OCI-LY7 (cell line): ENCODE measurements at regions not wholly inside any gene's neighbourhood (a gene's known extent, or its start where the extent isn't known, plus 50 kb on each side); places are given as distances from the start of the nearest gene placed in this dataset.

Source experiments
- BruUV-seq: library from RNA; stranded (reverse); fragments of 400-500 nt; replicated peaks from 2 replicates; lab custom pipeline; 2021; lab: Mats Ljungman, UMichigan
- CTCF ChIA-PET: fragments of 300-600 bp; sonication (Branson Sonifier 250); formaldehyde crosslinking; loops from one replicate; lab custom pipeline; 2022; ENCODE audit warnings: antibody characterized with exemption; ENCODE audit not compliant: unreplicated experiment; lab: Charles Lee
- POLR2A ChIA-PET: fragments of 300-600 bp; sonication (Branson Sonifier 250); formaldehyde crosslinking; loops from one replicate; lab custom pipeline; 2022; ENCODE audit warnings: antibody characterized with exemption; lab: Charles Lee
- DNase-seq: peaks from one replicate; pipeline ENCODE4 v3.0.0-alpha.2; 2015; ENCODE audit warnings: low spot score
- H2AFZ ChIP-seq: fragments of 200-600 bp; sonication (generic), shearing (Covaris generic); 2 replicates; pipeline ENCODE4 v1.6.1; 2014; ENCODE audit warnings: mild to moderate bottlenecking, antibody characterized with exemption, low read length, moderate library complexity
- H3K27ac ChIP-seq: fragments of 200-600 bp; sonication (generic); 2 replicates; pipeline ENCODE4 v1.5.1; 2014; ENCODE audit warnings: mixed run types, low read depth, mild to moderate bottlenecking, moderate library complexity, low read length, inconsistent platforms; ENCODE audit not compliant: poor library complexity, severe bottlenecking
- H3K36me3 ChIP-seq: fragments of 200-600 bp; sonication (generic); 2 replicates; pipeline ENCODE4 v1.6.1; 2014; ENCODE audit warnings: mild to moderate bottlenecking, antibody characterized with exemption, low read length, moderate library complexity, mixed read lengths; ENCODE audit not compliant: insufficient read depth
- H3K4me1 ChIP-seq: fragments of 200-600 bp; sonication (generic); 2 replicates; pipeline ENCODE4 v1.5.1; 2014; ENCODE audit warnings: mild to moderate bottlenecking, low read length; ENCODE audit not compliant: insufficient read depth, poor library complexity, severe bottlenecking
- H3K4me2 ChIP-seq: fragments of 200-600 bp; sonication (generic); 2 replicates; pipeline ENCODE4 v1.6.1; 2014; ENCODE audit warnings: mild to moderate bottlenecking, low read length
- H3K4me3 ChIP-seq: fragments of 200-600 bp; sonication (generic); 2 replicates; pipeline ENCODE4 v1.5.1; 2014; ENCODE audit warnings: mild to moderate bottlenecking, low read depth, low read length; ENCODE audit not compliant: poor library complexity, severe bottlenecking
- H3K79me2 ChIP-seq: fragments of 200-600 bp; sonication (generic); 2 replicates; pipeline ENCODE4 v1.6.1; 2016; ENCODE audit warnings: low read depth, mild to moderate bottlenecking, low read length, moderate library complexity, mixed read lengths; ENCODE audit not compliant: insufficient read depth
- H3K9me2 ChIP-seq: fragments of 200-600 bp; sonication (generic); 2 replicates; pipeline ENCODE4 v1.6.1; 2016; ENCODE audit warnings: mild to moderate bottlenecking, low read length, mixed read lengths; ENCODE audit not compliant: insufficient read depth
- H3K9me3 ChIP-seq: fragments of 200-600 bp; sonication (generic); 2 replicates; pipeline ENCODE4 v1.6.1; 2014; ENCODE audit warnings: mild to moderate bottlenecking, mixed run types, low read length, mixed read lengths
- H4K20me1 ChIP-seq: fragments of 200-600 bp; sonication (generic); 2 replicates; pipeline ENCODE4 v1.6.1; 2014; ENCODE audit warnings: mild to moderate bottlenecking, antibody characterized with exemption, low read length, moderate library complexity, mixed read lengths; ENCODE audit not compliant: insufficient read depth
- CTCF ChIP-seq: fragments of 200-600 bp; sonication (generic); conservative IDR thresholded peaks from 2 replicates; pipeline ENCODE4 v1.5.1; 2014; ENCODE audit warnings: mild to moderate bottlenecking, antibody characterized with exemption, low read length, moderate library complexity, mixed read lengths
- EZH2phosphoT487 ChIP-seq: fragments of 200-600 bp; sonication (generic); IDR thresholded peaks from 2 replicates; pipeline ENCODE4 v1.6.1; 2018; ENCODE audit warnings: low read depth, borderline replicate concordance, mild to moderate bottlenecking, mixed run types, antibody characterized with exemption, low read length, moderate library complexity, mixed read lengths
- intact Hi-C: fragments of 100-400 bp; cut with micrococcal nuclease; formaldehyde crosslinking; loops from one replicate; pipeline ENCODE4 v1.10.0; 2022; ENCODE audit not compliant: unreplicated experiment

GRCh38 chr3:192033246-192033645, 572.3 kb downstream of the PYDC2 start:
- no peaks in the 10 kb centered on the region for H4K20me1 ChIP-seq
- DNase-seq = no peak
- CTCF ChIA-PET = no interaction called here
- peaks cover 10% of the 10 kb centered on the region for H3K4me1 ChIP-seq
- no peak overlapping the region for H3K4me3 ChIP-seq
- TF ChIP-seq CTCF (no peak), EZH2phosphoT487 (no peak)
- POLR2A ChIA-PET = interaction anchor here (0.7 to 1.9 kb wide), 3 partner anchors 10 to 35 kb away, joined by 3 to 4 read pairs (median 3); no protein-coding TSS in a partner anchor
- H3K27ac ChIP-seq = no peak overlapping the region
- H3K9me3 ChIP-seq = no peaks in the 10 kb centered on the region
- peak overlapping the region; percentile 91; the same call in 1 of the 2 replicates for H2AFZ ChIP-seq
- intact Hi-C loops = no loop called here
- no TSS peak for BruUV-seq
- H3K9me2 ChIP-seq = no peaks in the 10 kb centered on the region
- H3K4me2 ChIP-seq = no peak overlapping the region
- no peaks in the 10 kb centered on the region for H3K79me2 ChIP-seq
- no peaks in the 10 kb centered on the region for H3K36me3 ChIP-seq

- ChIA-PET POLR2A (interaction anchor here (0.8 to 1.4 kb wide), 4 partner anchors 10 to 48 kb away, joined by 3 read pairs; no protein-coding TSS in a partner anchor), CTCF (no interaction called here)
- TF ChIP-seq CTCF (no peak), EZH2phosphoT487 (no peak)
- no peaks in the 10 kb centered on the region for H4K20me1 ChIP-seq
- no peaks in the 10 kb centered on the region for H3K79me2 ChIP-seq
- no TSS peak for BruUV-seq
- H3K9me3 ChIP-seq = peaks cover 34% of the 10 kb centered on the region; the same call in 1 of the 2 replicates
- H3K27ac ChIP-seq = no peak overlapping the region
- no peaks in the 10 kb centered on the region for H3K9me2 ChIP-seq
- H3K4me1 ChIP-seq = peaks cover 56% of the 10 kb centered on the region
- no peak overlapping the region for H3K4me2 ChIP-seq
- H2AFZ ChIP-seq = peak overlapping the region; percentile 61
- H3K4me3 ChIP-seq = no peak overlapping the region
- DNase-seq = peak; percentile 17
- H3K36me3 ChIP-seq = peaks cover 32% of the 10 kb centered on the region
- intact Hi-C loops = no loop called here
Observed at GRCh38 chr3:192038726-192039125, 577.8 kb downstream of the PYDC2 start.

- DNase-seq = no peak
- Histone ChIP-seq H3K27ac (no peak overlapping the region), H4K20me1 (no peaks in the 10 kb centered on the region), H3K79me2 (no peaks in the 10 kb centered on the region), H3K4me1 (peaks cover 56% of the 10 kb centered on the region), H3K9me2 (no peaks in the 10 kb centered on the region), H3K9me3 (peaks cover 43% of the 10 kb centered on the region; the same call in 1 of the 2 replicates), H3K4me3 (no peak overlapping the region), H2AFZ (peak overlapping the region; percentile 61; the same call in 1 of the 2 replicates), H3K4me2 (no peak overlapping the region), H3K36me3 (peaks cover 40% of the 10 kb centered on the region)
- TF ChIP-seq CTCF = no peak
- POLR2A ChIA-PET = interaction anchor here (0.9 to 1.4 kb wide), 3 partner anchors 10 to 48 kb away, joined by 3 read pairs; no protein-coding TSS in a partner anchor
- CTCF ChIA-PET = no interaction called here
- no TSS peak for BruUV-seq
- intact Hi-C loops = no loop called here
Observed at GRCh38 chr3:192039593-192039992, 578.6 kb downstream of the PYDC2 start.
